ENCODE measurements at regions not wholly inside any gene's neighbourhood (a gene's known extent, or its start where the extent isn't known, plus 50 kb on each side); places are given as distances from the start of the nearest gene placed in this dataset.
"Not testable (repeated sequence)": the region's sequence is repeated elsewhere in the genome, so short reads cannot be mapped to it uniquely, and the experiment has no call there.

DNA sequence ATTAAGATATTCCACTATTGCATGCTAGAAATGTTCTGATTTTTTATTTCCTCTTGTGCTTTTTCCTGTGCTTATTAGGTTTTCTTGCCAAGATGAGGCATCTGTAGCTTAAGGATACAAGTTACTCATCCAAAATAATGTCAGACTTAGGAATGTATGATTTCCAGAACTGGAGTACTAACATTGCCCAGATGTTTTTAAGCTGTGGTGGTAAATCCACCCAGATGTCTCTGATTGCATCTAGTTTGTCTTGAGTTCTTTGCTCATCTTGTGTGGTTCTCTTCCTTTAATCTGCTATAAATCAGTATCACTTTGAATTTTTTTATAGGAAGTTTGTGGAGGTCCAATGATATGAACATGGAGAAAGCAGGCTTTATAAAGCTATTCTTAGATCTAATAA is 337.5 kb upstream of the ZNF608 start:
- intact Hi-C loops (cut with DNase I) = no loop called here
- H3K4me3 ChIP-seq (ENCODE audit: low read length in 2 of 2) = no peak overlapping the region
- H3K27me3 ChIP-seq (ENCODE audit: control insufficient read depth in 1 of 2, insufficient read depth in 2 of 2, low read length in 1 of 2) = no peaks in the 10 kb centered on the region
- no peaks in the 10 kb centered on the region for H3K9me3 ChIP-seq (ENCODE audit: control insufficient read depth, low read length)
- no peak for ATAC-seq (ENCODE audit: low FRiP score)
- no peaks in the 10 kb centered on the region for H3K4me1 ChIP-seq (ENCODE audit: control insufficient read depth in 1 of 2, insufficient read depth in 2 of 2, low read length in 2 of 2)
- no peak overlapping the region for H3K27ac ChIP-seq (ENCODE audit: low read depth in 1 of 2, low read length in 2 of 2)
- H3K36me3 ChIP-seq (ENCODE audit: control insufficient read depth in 1 of 2, insufficient read depth in 2 of 2, low read length in 1 of 2) = no peaks in the 10 kb centered on the region
- DNase-seq = no peak

DNA sequence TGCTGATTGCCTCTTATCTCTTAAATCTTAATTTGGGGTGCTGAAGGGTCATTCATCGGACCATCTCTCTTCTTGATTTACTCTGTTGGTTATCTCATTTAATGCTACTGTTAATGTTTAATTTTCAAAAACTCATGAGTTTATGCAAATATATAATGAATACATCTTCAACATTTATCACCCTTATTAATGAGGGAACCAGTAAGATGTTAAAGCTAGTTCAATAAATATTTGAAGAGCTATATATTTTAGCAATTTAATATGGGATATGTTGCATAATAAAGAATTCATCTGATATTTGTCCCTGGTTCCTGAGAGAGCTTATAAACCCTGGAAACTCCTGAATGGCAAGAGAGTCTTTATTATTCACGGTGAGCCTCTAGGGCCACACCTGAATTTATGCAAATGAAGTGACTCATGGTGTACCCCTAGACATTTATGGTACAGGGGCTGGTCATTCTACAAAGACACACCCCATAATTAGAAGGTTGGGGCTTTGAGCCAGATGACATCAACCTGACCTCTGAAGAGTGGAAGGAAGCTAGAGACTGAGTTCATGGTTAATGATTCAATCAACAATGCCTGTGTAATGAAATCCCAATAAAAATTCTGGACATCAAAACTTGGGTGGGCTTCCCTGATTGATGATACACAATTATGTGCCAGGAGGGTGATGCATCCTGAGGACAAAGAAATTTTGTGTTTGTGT is 339.5 kb upstream of the ZNF608 start:
- intact Hi-C loops (cut with DNase I) = no loop called here
- Histone ChIP-seq H3K27ac (ENCODE audit: low read depth in 1 of 2, low read length in 2 of 2) (no peak overlapping the region), H3K9me3 (ENCODE audit: control insufficient read depth, low read length) (no peaks in the 10 kb centered on the region), H3K4me1 (ENCODE audit: control insufficient read depth in 1 of 2, insufficient read depth in 2 of 2, low read length in 2 of 2) (no peaks in the 10 kb centered on the region), H3K27me3 (ENCODE audit: control insufficient read depth in 1 of 2, insufficient read depth in 2 of 2, low read length in 1 of 2) (no peaks in the 10 kb centered on the region), H3K4me3 (ENCODE audit: low read length in 2 of 2) (no peak overlapping the region), H3K36me3 (ENCODE audit: control insufficient read depth in 1 of 2, insufficient read depth in 2 of 2, low read length in 1 of 2) (no peaks in the 10 kb centered on the region)
- ATAC-seq (ENCODE audit: low FRiP score) (no peak), DNase-seq (no peak)
- 47 to 98% methylated on average over 2 of the region's 2 CpGs for WGBS, 2 donors

DNA sequence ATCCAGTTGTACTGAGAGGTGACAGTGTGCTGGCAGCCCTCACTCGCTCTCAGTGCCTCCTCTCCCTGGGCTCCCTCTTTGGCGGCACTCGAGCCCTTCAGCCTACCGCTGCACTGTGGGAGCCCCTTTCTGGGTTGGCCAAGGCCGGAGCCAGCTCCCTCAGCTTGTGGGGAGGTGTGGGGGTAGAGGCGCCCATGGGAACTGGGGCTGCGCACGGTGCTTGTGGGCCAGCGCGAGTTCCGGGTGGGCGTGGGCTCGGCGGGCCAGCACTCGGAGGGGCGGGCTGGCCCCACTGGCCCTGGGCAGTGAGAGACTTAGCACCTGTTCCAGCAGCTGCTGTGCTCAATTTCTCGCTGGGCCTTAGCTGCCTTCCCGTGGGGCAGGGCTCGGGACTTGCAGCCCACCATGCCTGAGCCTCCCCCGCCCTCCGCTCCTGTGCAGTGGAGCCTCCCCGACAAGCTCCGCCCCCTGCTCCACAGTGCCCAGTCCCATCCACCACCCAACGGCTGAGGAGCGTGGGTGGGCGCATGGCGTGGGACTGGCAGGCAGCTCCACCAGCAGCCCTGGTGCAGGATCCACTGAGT is 342.2 kb upstream of the ZNF608 start:
- H3K27ac ChIP-seq (ENCODE audit: low read depth in 1 of 2, low read length in 2 of 2) = no peak overlapping the region
- WGBS, 2 donors = 97 to 98% methylated on average over 26 to 27 of the region's 27 CpGs
- H3K36me3 ChIP-seq (ENCODE audit: control insufficient read depth in 1 of 2, insufficient read depth in 2 of 2, low read length in 1 of 2) = no peaks in the 10 kb centered on the region
- intact Hi-C loops (cut with DNase I) = no loop called here
- H3K9me3 ChIP-seq (ENCODE audit: control insufficient read depth, low read length) = no peaks in the 10 kb centered on the region
- DNase-seq (no peak), ATAC-seq (ENCODE audit: low FRiP score) (no peak)
- no peak overlapping the region for H3K4me3 ChIP-seq (ENCODE audit: low read length in 2 of 2)
- H3K27me3 ChIP-seq (ENCODE audit: control insufficient read depth in 1 of 2, insufficient read depth in 2 of 2, low read length in 1 of 2) = no peaks in the 10 kb centered on the region
- no peaks in the 10 kb centered on the region for H3K4me1 ChIP-seq (ENCODE audit: control insufficient read depth in 1 of 2, insufficient read depth in 2 of 2, low read length in 2 of 2)

DNA sequence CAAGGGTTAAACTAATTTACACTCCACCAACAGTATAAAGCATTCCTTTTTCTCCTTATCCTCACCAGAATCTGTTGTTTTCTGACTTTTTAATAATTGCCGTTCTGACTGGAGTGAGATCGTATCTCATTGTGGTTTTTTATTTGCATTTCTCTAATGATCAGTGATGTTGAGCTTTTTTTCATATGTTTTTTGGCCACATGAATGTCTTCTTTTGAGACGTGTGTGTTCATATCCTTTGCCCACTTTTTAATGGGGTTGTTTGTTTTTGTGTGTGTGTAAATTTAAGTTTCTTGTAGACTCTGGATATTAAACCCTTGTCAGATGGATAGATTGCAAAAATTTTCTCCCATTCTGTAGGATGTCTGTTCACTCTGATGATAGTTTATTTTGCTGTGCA is 345.7 kb upstream of the ZNF608 start:
- DNase-seq; H3K4me1 ChIP-seq (ENCODE audit: control insufficient read depth in 1 of 2, insufficient read depth in 2 of 2, low read length in 2 of 2); H3K36me3 ChIP-seq (ENCODE audit: control insufficient read depth in 1 of 2, insufficient read depth in 2 of 2, low read length in 1 of 2); H3K4me3 ChIP-seq (ENCODE audit: low read length in 2 of 2); H3K27ac ChIP-seq (ENCODE audit: low read depth in 1 of 2, low read length in 2 of 2); H3K9me3 ChIP-seq (ENCODE audit: control insufficient read depth, low read length); intact Hi-C loops (cut with DNase I); H3K27me3 ChIP-seq (ENCODE audit: control insufficient read depth in 1 of 2, insufficient read depth in 2 of 2, low read length in 1 of 2); ATAC-seq (ENCODE audit: low FRiP score): not testable (repeated sequence)
- 66 to 83% methylated on average over 3 of the region's 3 CpGs for WGBS, 2 donors

DNA sequence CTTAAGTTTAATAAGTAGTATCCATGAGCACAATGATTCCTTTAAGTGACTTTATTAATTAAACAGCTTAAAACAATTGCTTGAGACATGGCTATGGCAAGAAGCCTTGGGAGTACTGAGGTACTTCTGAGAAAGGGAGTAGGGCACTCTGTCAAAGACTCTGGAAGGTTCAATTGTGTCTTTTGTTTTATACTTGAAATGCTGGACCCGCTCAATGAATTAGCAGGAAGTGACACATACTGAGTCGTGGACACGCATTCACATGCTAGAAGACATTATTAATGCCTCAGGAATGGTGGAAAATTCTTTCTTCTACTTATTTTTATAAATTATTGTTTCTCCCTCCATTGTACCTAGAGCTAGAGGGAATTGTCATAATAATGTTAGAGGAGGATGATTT is 347.3 kb upstream of the ZNF608 start:
- Histone ChIP-seq H3K36me3 (ENCODE audit: control insufficient read depth in 1 of 2, insufficient read depth in 2 of 2, low read length in 1 of 2) (no peaks in the 10 kb centered on the region), H3K27ac (ENCODE audit: low read depth in 1 of 2, low read length in 2 of 2) (no peak overlapping the region), H3K9me3 (ENCODE audit: control insufficient read depth, low read length) (no peaks in the 10 kb centered on the region), H3K27me3 (ENCODE audit: control insufficient read depth in 1 of 2, insufficient read depth in 2 of 2, low read length in 1 of 2) (no peaks in the 10 kb centered on the region), H3K4me1 (ENCODE audit: control insufficient read depth in 1 of 2, insufficient read depth in 2 of 2, low read length in 2 of 2) (no peaks in the 10 kb centered on the region), H3K4me3 (ENCODE audit: low read length in 2 of 2) (no peak overlapping the region)
- DNase-seq = no peak
- intact Hi-C loops (cut with DNase I) = no loop called here
- no peak for ATAC-seq (ENCODE audit: low FRiP score)
- WGBS, 2 donors = 52 to 54% methylated on average over 3 of the region's 3 CpGs

DNA sequence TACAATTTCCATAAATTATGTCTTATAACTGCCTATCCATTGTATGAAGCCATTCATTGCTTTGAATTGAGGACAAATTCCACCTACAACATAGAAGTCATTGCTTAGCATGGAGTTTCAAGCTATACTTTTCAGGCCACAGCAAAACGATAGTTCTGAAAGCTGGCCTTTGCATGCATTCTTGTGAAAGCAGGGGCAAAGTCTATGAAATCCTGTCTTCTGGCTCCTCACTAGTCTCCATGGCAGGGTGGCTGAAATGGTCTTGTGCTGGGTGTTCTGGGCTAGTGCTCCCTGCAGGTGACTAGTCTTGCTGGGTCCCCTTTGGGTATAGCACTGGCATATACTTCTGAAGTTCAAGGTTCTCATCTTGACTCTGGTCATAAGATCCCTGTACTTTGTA is 353.9 kb upstream of the ZNF608 start:
- ATAC-seq (ENCODE audit: low FRiP score) (no peak), DNase-seq (no peak)
- Histone ChIP-seq H3K4me1 (ENCODE audit: control insufficient read depth in 1 of 2, insufficient read depth in 2 of 2, low read length in 2 of 2) (no peaks in the 10 kb centered on the region), H3K36me3 (ENCODE audit: control insufficient read depth in 1 of 2, insufficient read depth in 2 of 2, low read length in 1 of 2) (no peaks in the 10 kb centered on the region), H3K27ac (ENCODE audit: low read depth in 1 of 2, low read length in 2 of 2) (no peak overlapping the region), H3K4me3 (ENCODE audit: low read length in 2 of 2) (no peak overlapping the region), H3K27me3 (ENCODE audit: control insufficient read depth in 1 of 2, insufficient read depth in 2 of 2, low read length in 1 of 2) (no peaks in the 10 kb centered on the region), H3K9me3 (ENCODE audit: control insufficient read depth, low read length) (no peaks in the 10 kb centered on the region)
- 95 to 97% methylated on average over 1 of the region's 1 CpG for WGBS, 2 donors
- intact Hi-C loops (cut with DNase I) = no loop called here

DNA sequence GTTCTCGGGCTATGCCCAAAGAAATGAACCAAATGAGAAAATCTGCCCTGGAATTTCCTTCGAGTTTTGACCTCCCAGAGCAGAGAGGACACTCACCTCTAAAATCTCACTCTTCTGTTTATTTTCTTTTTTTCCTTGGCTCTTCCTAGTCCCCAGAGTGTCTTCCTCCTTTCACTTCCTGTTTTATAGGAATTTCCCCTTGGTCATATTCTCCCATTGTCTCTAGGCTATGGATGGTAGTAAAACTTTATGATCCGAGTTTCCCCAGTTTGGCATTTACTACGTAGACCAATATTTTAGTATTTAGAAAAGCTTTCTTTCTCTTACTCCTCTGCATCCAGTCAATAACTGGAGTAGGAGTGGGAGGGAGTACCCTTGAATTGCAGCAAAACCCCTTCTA is 354.5 kb upstream of the ZNF608 start:
- no peaks in the 10 kb centered on the region for H3K36me3 ChIP-seq (ENCODE audit: control insufficient read depth in 1 of 2, insufficient read depth in 2 of 2, low read length in 1 of 2)
- H3K4me3 ChIP-seq (ENCODE audit: low read length in 2 of 2) = no peak overlapping the region
- no peaks in the 10 kb centered on the region for H3K4me1 ChIP-seq (ENCODE audit: control insufficient read depth in 1 of 2, insufficient read depth in 2 of 2, low read length in 2 of 2)
- WGBS, 2 donors = 83 to 88% methylated on average over 4 of the region's 4 CpGs
- no peak for DNase-seq
- no peaks in the 10 kb centered on the region for H3K9me3 ChIP-seq (ENCODE audit: control insufficient read depth, low read length)
- H3K27me3 ChIP-seq (ENCODE audit: control insufficient read depth in 1 of 2, insufficient read depth in 2 of 2, low read length in 1 of 2) = no peaks in the 10 kb centered on the region
- no peak for ATAC-seq (ENCODE audit: low FRiP score)
- no peak overlapping the region for H3K27ac ChIP-seq (ENCODE audit: low read depth in 1 of 2, low read length in 2 of 2)
- intact Hi-C loops (cut with DNase I) = no loop called here

DNA sequence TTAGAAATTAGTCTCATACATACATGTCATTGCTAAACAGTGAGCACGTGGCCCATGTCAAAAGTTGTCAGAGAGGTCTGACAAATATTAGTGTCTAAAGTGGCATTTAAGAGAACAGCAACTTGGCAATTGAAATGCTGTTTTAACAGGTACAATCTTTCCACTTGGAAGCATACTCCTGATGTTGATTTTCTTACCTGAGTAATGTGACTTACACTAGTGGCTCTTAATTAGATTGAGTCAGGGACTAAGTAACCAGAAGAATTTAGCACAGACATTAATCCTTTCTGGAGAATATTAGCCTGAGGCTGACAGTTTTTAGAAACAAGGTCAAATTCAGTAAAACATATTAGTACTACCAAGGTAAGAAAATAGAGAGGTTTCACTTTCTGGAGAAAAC is 357.0 kb upstream of the ZNF608 start:
- ATAC-seq (ENCODE audit: low FRiP score) (no peak), DNase-seq (no peak)
- Histone ChIP-seq H3K27me3 (ENCODE audit: control insufficient read depth in 1 of 2, insufficient read depth in 2 of 2, low read length in 1 of 2) (no peaks in the 10 kb centered on the region), H3K4me3 (ENCODE audit: low read length in 2 of 2) (no peak overlapping the region), H3K9me3 (ENCODE audit: control insufficient read depth, low read length) (no peaks in the 10 kb centered on the region), H3K27ac (ENCODE audit: low read depth in 1 of 2, low read length in 2 of 2) (no peak overlapping the region), H3K36me3 (ENCODE audit: control insufficient read depth in 1 of 2, insufficient read depth in 2 of 2, low read length in 1 of 2) (no peaks in the 10 kb centered on the region), H3K4me1 (ENCODE audit: control insufficient read depth in 1 of 2, insufficient read depth in 2 of 2, low read length in 2 of 2) (no peaks in the 10 kb centered on the region)
- intact Hi-C loops (cut with DNase I) = no loop called here
- 78 to 85% methylated on average over 1 of the region's 1 CpG for WGBS, 2 donors

DNA sequence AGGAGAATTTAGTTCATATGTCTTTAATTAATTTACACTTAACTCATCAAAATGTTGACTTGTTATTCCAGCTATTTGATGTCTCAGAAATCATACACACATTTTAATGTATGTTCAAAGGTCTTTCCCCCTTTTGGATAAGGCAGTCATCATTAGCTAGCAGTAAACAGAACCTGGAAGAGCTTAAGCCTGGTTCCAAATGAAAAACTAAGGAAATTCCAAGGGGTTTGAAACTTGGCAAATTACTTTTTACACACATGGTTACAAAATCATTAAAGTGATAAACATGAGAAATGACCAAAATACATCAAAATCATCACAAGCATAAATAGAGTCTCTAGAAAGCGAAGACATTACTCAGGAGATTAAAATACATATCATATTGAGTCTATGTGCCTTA is 359.8 kb upstream of the ZNF608 start:
- ATAC-seq (ENCODE audit: low FRiP score) = no peak
- Histone ChIP-seq H3K27ac (ENCODE audit: low read depth in 1 of 2, low read length in 2 of 2) (no peak overlapping the region), H3K36me3 (ENCODE audit: control insufficient read depth in 1 of 2, insufficient read depth in 2 of 2, low read length in 1 of 2) (no peaks in the 10 kb centered on the region), H3K9me3 (ENCODE audit: control insufficient read depth, low read length) (no peaks in the 10 kb centered on the region), H3K4me3 (ENCODE audit: low read length in 2 of 2) (no peak overlapping the region), H3K27me3 (ENCODE audit: control insufficient read depth in 1 of 2, insufficient read depth in 2 of 2, low read length in 1 of 2) (no peaks in the 10 kb centered on the region), H3K4me1 (ENCODE audit: control insufficient read depth in 1 of 2, insufficient read depth in 2 of 2, low read length in 2 of 2) (peaks cover 0 to 4% of the 10 kb centered on the region in 2 donors)
- intact Hi-C loops (cut with DNase I) = no loop called here
- no peak for DNase-seq
- WGBS, 2 donors = 95 to 96% methylated on average over 1 of the region's 1 CpG
